K562 (cell line): ENCODE measurements at regions not wholly inside any gene's neighbourhood (a gene's known extent, or its start where the extent isn't known, plus 50 kb on each side); places are given as distances from the start of the nearest gene placed in this dataset.

Experiments
- ATAC-seq: fragments of 200-7000 bp; cut with Tn5 transposase; 3 replicates; pipeline ENCODE4 v1.9.1; 2020; ENCODE audit warnings: moderate library complexity
- BruUV-seq: library from RNA; stranded (reverse); fragments of 400-500 nt; replicated peaks from 2 replicates; lab custom pipeline; 2021; lab: Mats Ljungman, UMichigan
- CTCF ChIA-PET: fragments of 300-600 bp; formaldehyde crosslinking; extraction: SDS; loops from one replicate; lab custom pipeline; 2021; ENCODE audit warnings: low intra/inter-chr PET ratio; lab: Yijun Ruan, JAX
- POLR2A ChIA-PET: fragments of 300-600, 350-650 bp; sonication (Branson Sonifier 250); formaldehyde crosslinking; extraction: SDS; loops from one replicate; lab custom pipeline; 2021; ENCODE audit warnings: antibody characterized with exemption, inconsistent platforms; lab: Yijun Ruan, JAX
- DNase-seq, 4 experiments: peaks; one replicate each; pipeline versions ENCODE4 v3.0.0 to v3.0.0-alpha.2; 2011 to 2018; ENCODE audit warnings: low spot score in 3 of 4, mixed read lengths in 3 of 4; ENCODE audit errors: extremely low read depth in 1 of 4
- FAIRE-seq: peaks from 2 replicates; lab custom pipeline; 2011; peaks lifted over from hg19 to GRCh38; lab: Jason Lieb, UNC
- H2AFZ ChIP-seq: 2 replicates; pipeline ENCODE4 v1.6.0; 2011; ENCODE audit warnings: low read depth, low read length, control low read depth, inconsistent platforms
- H3K27ac ChIP-seq: fragments of 200-600 bp; 3 replicates; pipeline ENCODE4 v1.8.0; 2011; ENCODE audit warnings: low read depth, mild to moderate bottlenecking, control low read depth, inconsistent platforms, low read length, moderate library complexity, mixed read lengths; ENCODE audit errors: extremely low read depth
- H3K27me3 ChIP-seq, 2 experiments: fragments of 300-600 bp in 1 of 2; 2 replicates in 1 of 2; 3 replicates in 1 of 2; pipeline versions ENCODE4 v1.6.0 to v1.8.0; 2011; ENCODE audit warnings: inconsistent platforms in 2 of 2, low read length in 2 of 2, mild to moderate bottlenecking in 1 of 2, mixed read lengths in 1 of 2, moderate library complexity in 1 of 2; ENCODE audit not compliant: control insufficient read depth in 2 of 2, insufficient read depth in 2 of 2
- H3K36me3 ChIP-seq: fragments of 300-600 bp; 3 replicates; pipeline ENCODE4 v1.8.0; 2011; ENCODE audit warnings: mild to moderate bottlenecking, low read length, inconsistent platforms; ENCODE audit not compliant: control insufficient read depth, insufficient read depth
- H3K4me1 ChIP-seq, 2 experiments: fragments of 200-600 bp in 1 of 2; replicated peaks in 1 of 2; 2 replicates in 1 of 2; 3 replicates in 1 of 2; pipeline versions ENCODE4 v1.5.1 to v1.8.0; 2011; ENCODE audit warnings: inconsistent platforms in 2 of 2, low read length in 2 of 2, mild to moderate bottlenecking in 1 of 2, mixed read lengths in 1 of 2, moderate library complexity in 1 of 2; ENCODE audit not compliant: control insufficient read depth in 2 of 2, insufficient read depth in 2 of 2
- H3K4me2 ChIP-seq: 2 replicates; pipeline ENCODE4 v1.6.1; 2011; ENCODE audit warnings: low read length, control low read depth, inconsistent platforms, mixed read lengths; ENCODE audit not compliant: insufficient read depth
- H3K4me3 ChIP-seq: fragments of 200-600 bp; sonication (generic), shearing (Covaris generic); 2 replicates; pipeline ENCODE4 v1.5.1; 2016; ENCODE audit warnings: control low read depth, inconsistent platforms
- H3K79me2 ChIP-seq: fragments of 200-600 bp; 3 replicates; pipeline ENCODE4 v1.8.0; 2011; ENCODE audit warnings: low read length, inconsistent platforms; ENCODE audit not compliant: control insufficient read depth, insufficient read depth
- H3K9ac ChIP-seq, 2 experiments: 2 replicates each; pipeline versions ENCODE4 v1.6.0 to v1.6.1; 2011; ENCODE audit warnings: low read depth in 2 of 2, low read length in 2 of 2, control low read depth in 1 of 2, inconsistent platforms in 1 of 2, mild to moderate bottlenecking in 1 of 2, mixed read lengths in 1 of 2; ENCODE audit not compliant: insufficient read depth in 1 of 2
- H3K9me1 ChIP-seq: one replicate; pipeline ENCODE4 v1.6.0; 2011; ENCODE audit warnings: inconsistent platforms, mild to moderate bottlenecking, low read length, moderate library complexity; ENCODE audit not compliant: control insufficient read depth, insufficient read depth
- H3K9me3 ChIP-seq: replicated peaks from 2 replicates; pipeline ENCODE4 v1.5.1; 2011; ENCODE audit warnings: low read depth, low read length, inconsistent platforms; ENCODE audit not compliant: control insufficient read depth, insufficient read depth
- H4K20me1 ChIP-seq: replicated peaks from 2 replicates; pipeline ENCODE4 v1.6.1; 2011; ENCODE audit warnings: low read length, inconsistent platforms, mixed read lengths; ENCODE audit not compliant: control insufficient read depth, insufficient read depth
- CBX2 ChIP-seq: fragments of 200-600 bp; sonication (generic); IDR thresholded peaks from one replicate; pipeline ENCODE4 v1.6.1; 2012; ENCODE audit warnings: mild to moderate bottlenecking, low read length, inconsistent platforms; ENCODE audit not compliant: insufficient read depth, poor library complexity, severe bottlenecking
- DNMT1 ChIP-seq: fragments of 450-650 bp; IDR thresholded peaks from 2 replicates; pipeline ENCODE4 v1.6.1; 2016; ENCODE audit warnings: antibody characterized with exemption, mild to moderate bottlenecking
- RFX5 ChIP-seq: IDR thresholded peaks from 2 replicates; pipeline ENCODE4 v1.6.1; 2011; ENCODE audit warnings: low read depth, mild to moderate bottlenecking, improper control_type of control experiment, low read length
- SMAD4 ChIP-seq: fragments of 250-450 bp; sonication (Bioruptor Pico); conservative IDR thresholded peaks from 2 replicates; pipeline ENCODE4 v1.8.0; 2021; ENCODE audit warnings: inconsistent platforms, mild to moderate bottlenecking, moderate library complexity
- TEAD1 ChIP-seq, 2 experiments: fragments of 450-650 bp in 1 of 2; sonication (generic) in 1 of 2; formaldehyde crosslinking; IDR thresholded peaks; 2 replicates each; pipeline versions ENCODE4 v1.4.0 to v1.8.0; 2020 to 2022; ENCODE audit warnings: mild to moderate bottlenecking in 2 of 2, missing genetic modification reagents in 1 of 2
- TFAM ChIP-seq: fragments of 250-450 bp; sonication (Bioruptor Pico); conservative IDR thresholded peaks from 2 replicates; pipeline ENCODE4 v1.5.0; 2021; ENCODE audit warnings: mild to moderate bottlenecking, moderate library complexity
- WHSC1 ChIP-seq: IDR thresholded peaks from one replicate; pipeline ENCODE4 v1.6.1; 2012; ENCODE audit warnings: low read length, control low read depth, inconsistent platforms
- WGBS: fragments of 100-300 bp; shearing (Covaris generic); methylation state at CpG from one replicate; pipeline ENCODE4 v1.1.6; 2016; ENCODE audit warnings: low coverage, mixed read lengths; ENCODE audit not compliant: insufficient coverage; ENCODE audit errors: missing lambda C conversion rate; 5-methylcytosine and 5-hydroxymethylcytosine counted together
- in situ Hi-C: fragments of 300-500 bp; cut with MboI; formaldehyde crosslinking; loops from 4 replicates; pipeline ENCODE4 v1.15.0; 2018; ENCODE audit warnings: inconsistent platforms, mixed read lengths
- intact Hi-C: fragments of 100-400 bp; cut with micrococcal nuclease; formaldehyde crosslinking; loops from 2 replicates; pipeline ENCODE4 v1.14.2; 2022
- TF ChIP-seq, protein P1 (sequence below): fragments of 450-650 bp; IDR thresholded peaks from 2 replicates; pipeline ENCODE4 v1.6.1; 2016; ENCODE audit warnings: mild to moderate bottlenecking
- TF ChIP-seq, protein P2 (sequence below), 2 experiments: fragments of 450-650 bp; conservative IDR thresholded peaks; 2 replicates each; pipeline ENCODE4 v1.6.1; 2017; ENCODE audit warnings: mild to moderate bottlenecking in 2 of 2, moderate library complexity in 2 of 2

DNA sequence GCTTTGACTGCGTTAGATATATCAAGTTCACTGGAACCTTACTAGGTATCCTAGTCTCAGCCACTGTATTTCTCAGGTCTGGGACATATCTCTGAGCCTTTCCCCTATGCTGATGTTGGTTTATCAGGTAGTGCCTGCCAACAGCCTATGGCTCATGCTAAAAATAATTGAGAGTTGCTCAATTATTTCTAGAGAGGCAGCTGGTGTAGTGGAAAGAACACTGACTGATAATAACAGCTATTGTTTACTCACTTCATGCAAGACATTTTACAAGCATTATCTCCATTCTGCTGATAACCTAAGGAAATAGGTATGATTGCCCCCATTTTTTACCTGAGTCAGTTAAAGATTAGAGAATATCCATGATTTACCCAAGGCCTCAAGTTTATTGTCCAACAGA lies 231.4 kb downstream of the LRRN1 start:
- 0% methylated on average over 1 of the region's 1 CpG for WGBS
- Histone ChIP-seq H3K9ac (no peak overlapping the region), H3K9me3 (no peaks in the 10 kb centered on the region), H2AFZ (no peak overlapping the region), H4K20me1 (no peaks in the 10 kb centered on the region), H3K4me1 (no peaks in the 10 kb centered on the region), H3K27me3 (no peaks in the 10 kb centered on the region), H3K27ac (no peak overlapping the region), H3K36me3 (no peaks in the 10 kb centered on the region), H3K9me1 (no peaks in the 10 kb centered on the region), H3K4me3 (no peak overlapping the region), H3K4me2 (no peak overlapping the region), H3K79me2 (no peaks in the 10 kb centered on the region)
- TF ChIP-seq SMAD4 (CRISPR knock-in tag) (no peak), WHSC1 (no peak), TEAD1 (CRISPR knock-in tag; IDR thresholded peaks at IDR 0.05) (no peak), TFAM (no peak), DNMT1 (no peak), RFX5 (no peak), CBX2 (no peak)
- TF ChIP-seq, protein P1, sequence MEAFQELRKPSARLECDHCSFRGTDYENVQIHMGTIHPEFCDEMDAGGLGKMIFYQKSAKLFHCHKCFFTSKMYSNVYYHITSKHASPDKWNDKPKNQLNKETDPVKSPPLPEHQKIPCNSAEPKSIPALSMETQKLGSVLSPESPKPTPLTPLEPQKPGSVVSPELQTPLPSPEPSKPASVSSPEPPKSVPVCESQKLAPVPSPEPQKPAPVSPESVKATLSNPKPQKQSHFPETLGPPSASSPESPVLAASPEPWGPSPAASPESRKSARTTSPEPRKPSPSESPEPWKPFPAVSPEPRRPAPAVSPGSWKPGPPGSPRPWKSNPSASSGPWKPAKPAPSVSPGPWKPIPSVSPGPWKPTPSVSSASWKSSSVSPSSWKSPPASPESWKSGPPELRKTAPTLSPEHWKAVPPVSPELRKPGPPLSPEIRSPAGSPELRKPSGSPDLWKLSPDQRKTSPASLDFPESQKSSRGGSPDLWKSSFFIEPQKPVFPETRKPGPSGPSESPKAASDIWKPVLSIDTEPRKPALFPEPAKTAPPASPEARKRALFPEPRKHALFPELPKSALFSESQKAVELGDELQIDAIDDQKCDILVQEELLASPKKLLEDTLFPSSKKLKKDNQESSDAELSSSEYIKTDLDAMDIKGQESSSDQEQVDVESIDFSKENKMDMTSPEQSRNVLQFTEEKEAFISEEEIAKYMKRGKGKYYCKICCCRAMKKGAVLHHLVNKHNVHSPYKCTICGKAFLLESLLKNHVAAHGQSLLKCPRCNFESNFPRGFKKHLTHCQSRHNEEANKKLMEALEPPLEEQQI, result no peak
- TF ChIP-seq, protein P2, sequence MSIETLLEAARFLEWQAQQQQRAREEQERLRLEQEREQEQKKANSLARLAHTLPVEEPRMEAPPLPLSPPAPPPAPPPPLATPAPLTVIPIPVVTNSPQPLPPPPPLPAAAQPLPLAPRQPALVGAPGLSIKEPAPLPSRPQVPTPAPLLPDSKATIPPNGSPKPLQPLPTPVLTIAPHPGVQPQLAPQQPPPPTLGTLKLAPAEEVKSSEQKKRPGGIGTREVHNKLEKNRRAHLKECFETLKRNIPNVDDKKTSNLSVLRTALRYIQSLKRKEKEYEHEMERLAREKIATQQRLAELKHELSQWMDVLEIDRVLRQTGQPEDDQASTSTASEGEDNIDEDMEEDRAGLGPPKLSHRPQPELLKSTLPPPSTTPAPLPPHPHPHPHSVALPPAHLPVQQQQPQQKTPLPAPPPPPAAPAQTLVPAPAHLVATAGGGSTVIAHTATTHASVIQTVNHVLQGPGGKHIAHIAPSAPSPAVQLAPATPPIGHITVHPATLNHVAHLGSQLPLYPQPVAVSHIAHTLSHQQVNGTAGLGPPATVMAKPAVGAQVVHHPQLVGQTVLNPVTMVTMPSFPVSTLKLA (conservative IDR thresholded peaks at IDR 0.05), result no peak
- ChIA-PET CTCF (no interaction called here), POLR2A (no interaction called here)
- no peak for FAIRE-seq
- no peak for ATAC-seq
- in situ Hi-C loops, result no loop called here
- BruUV-seq, result no TSS peak
- DNase-seq, result no peak
- intact Hi-C loops, result no loop called here
